GM23248 (cell line): ENCODE measurements at regions not wholly inside any gene's neighbourhood (a gene's known extent, or its start where the extent isn't known, plus 50 kb on each side); places are given as distances from the start of the nearest gene placed in this dataset.

ENCODE experiments used
- EZH2 ChIP-seq: fragments of 200-600 bp; sonication (generic); IDR thresholded peaks from 2 replicates; pipeline ENCODE4 v1.6.1; 2018; ENCODE audit warnings: antibody characterized with exemption, mild to moderate bottlenecking; ENCODE audit not compliant: insufficient read depth, poor library complexity, severe bottlenecking
- EZH2phosphoT487 ChIP-seq: fragments of 200-600 bp; sonication (generic); IDR thresholded peaks from 2 replicates; pipeline ENCODE4 v1.6.1; 2018; ENCODE audit warnings: antibody characterized with exemption, moderate library complexity, mild to moderate bottlenecking, low read depth; ENCODE audit not compliant: insufficient read depth

- TF ChIP-seq EZH2phosphoT487 (no peak), EZH2 (no peak)
Measured at GRCh38 chr12:42936260-42936659, 346.7 kb upstream of the PRICKLE1 start.
